Forelimb muscle (tissue), 1 donor: ENCODE measurements at regions not wholly inside any gene's neighbourhood (a gene's known extent, or its start where the extent isn't known, plus 50 kb on each side); places are given as distances from the start of the nearest gene placed in this dataset.
A peak's percentile ranks its signal among the peaks of the same experiment; 100 is the strongest.

ENCODE experiments used
- DNase-seq: peaks from one replicate; pipeline ENCODE4 v3.0.0-alpha.2; 2013; ENCODE audit warnings: low read depth

DNA sequence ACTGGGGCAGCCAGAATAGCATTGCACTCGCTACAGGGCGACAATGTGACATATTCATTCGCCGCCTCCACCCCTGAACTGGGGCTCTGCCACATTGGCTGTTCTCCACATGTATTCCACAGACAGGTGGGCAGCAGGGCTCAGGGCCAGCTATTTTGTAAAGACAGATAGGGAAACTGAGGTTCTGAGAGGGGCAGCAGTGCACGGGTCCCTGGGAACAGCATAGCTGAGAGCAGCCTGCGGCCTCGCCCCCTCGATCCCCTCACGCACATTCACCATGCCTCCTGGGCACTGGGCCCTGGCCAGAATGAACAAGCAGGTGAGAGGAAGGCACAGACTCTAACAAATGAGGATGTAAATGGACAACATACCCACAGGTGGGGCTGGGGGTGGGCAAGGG is 75.0 kb upstream of the SPATA12 start:
- no peak for DNase-seq

- DNase-seq, result no peak
These were observed 77.0 kb upstream of the SPATA12 start for GRCh38 chr3:56983427-56983826.

GRCh38 chr3:56981445-56982230 is 78.8 kb upstream of the SPATA12 start:
- no peak for DNase-seq

- no peak for DNase-seq
These were observed 79.6 kb upstream of the SPATA12 start for GRCh38 chr3:56980798-56981390.

- no peak for DNase-seq
These were observed 80.2 kb upstream of the SPATA12 start for GRCh38 chr3:56980243-56980642.

DNA sequence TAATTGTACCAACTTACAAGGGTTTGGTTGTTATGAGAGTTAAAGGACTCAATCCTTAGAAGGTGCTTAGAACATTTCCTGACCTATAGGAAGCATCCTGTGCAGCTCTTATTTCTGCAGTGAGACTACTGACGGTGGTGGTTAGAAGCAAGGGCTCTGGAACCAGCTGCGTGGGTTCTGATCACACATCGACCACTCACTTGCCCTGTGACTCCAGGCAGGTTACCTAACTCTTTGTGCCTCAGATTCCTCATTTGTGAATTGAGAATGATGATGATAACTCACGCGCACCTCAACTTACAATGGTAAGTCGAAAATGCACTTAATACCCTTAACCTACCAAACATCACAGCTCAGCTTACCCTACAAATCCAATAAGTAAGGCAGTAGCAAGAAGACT is 80.7 kb upstream of the SPATA12 start:
- no peak for DNase-seq

- no peak for DNase-seq
These were observed 82.9 kb upstream of the SPATA12 start for GRCh38 chr3:56977561-56977889.

DNA sequence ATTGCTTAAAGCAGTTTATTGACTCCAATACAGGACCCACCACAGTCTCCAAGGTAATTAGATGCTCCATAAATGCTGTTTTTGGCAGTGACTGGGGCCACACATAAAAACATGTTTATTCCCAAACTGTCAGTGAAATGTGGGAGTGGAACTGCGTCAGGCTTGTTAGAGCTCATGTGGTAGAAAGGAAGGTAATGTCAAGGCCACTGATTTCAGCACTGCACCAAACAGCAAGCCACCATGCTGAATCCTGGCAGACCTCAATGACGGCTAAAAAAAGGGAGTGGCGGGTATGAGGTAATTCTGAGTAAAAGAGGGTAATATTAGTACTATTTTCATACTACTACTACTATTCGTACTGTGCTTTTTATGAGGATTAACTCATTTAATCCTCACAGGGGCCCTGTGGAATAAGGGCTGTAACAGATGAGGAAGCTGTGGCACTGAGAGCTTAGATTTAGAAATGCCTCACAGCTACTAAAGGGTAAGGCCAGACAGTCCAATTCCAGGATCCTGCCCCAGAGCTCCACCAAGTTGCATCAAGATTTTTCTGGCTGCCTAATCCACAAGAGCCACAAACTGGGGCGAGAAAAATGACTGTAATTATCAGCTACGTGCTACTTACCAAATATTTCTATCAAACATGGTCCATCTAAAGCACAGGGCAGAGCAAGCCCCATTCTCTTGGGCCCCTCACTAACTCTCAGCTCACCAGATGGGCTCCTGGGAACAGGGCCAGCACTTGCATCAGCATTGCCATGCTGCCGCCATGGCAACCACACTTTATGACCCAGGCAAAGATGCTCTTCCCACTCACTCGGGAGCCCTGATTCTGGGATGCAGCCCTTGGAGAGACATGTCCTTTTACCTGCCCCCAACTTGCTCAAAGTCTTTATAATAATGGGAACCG is 83.6 kb upstream of the SPATA12 start:
- no peak for DNase-seq

DNA sequence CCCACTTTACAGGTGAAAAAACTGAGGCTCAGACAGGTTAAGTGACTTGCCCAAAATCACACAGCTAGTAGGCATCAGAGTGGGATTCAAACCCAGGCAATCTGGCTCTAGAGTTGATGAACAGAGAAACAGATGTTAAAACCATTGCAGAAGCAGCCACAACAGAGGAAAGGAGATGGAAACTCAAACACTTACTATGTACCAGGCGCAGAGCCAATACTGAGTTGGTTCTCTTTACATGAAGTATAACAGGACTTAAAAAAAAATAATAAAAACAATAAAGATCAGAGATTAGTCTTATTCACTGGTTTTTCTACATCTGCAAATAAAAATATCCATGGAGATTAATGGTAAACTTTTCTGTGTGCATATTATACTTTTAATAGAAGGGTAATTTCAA is 84.9 kb upstream of the SPATA12 start:
- peak; percentile 35 for DNase-seq

GRCh38 chr3:56974247-56974930 is 86.1 kb upstream of the SPATA12 start:
- DNase-seq, result no peak

GRCh38 chr3:56971816-56972215 is 88.6 kb upstream of the SPATA12 start:
- DNase-seq, result no peak

DNA sequence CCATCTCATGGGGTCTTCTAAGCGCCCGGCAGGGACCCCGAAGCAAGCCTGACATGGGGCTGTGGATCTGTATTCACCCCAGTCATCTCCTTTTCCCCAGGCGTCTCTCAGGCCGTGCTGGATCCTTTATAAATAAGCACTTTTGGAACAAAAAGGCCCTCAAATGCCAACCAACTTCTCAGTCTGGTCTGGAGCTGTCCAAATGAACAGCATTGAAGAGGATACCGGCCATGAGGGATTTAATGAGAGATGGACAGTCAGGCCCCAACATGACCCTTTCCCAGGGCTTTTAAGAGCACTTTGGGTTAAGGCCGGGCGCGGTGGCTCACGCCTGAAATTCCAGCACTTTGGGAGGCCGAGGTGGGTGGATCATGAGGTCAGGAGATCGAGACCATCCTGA is 89.2 kb upstream of the SPATA12 start:
- no peak for DNase-seq

- no peak for DNase-seq
These were observed 90.0 kb upstream of the SPATA12 start for GRCh38 chr3:56970461-56970879.

- no peak for DNase-seq
These were observed 90.6 kb upstream of the SPATA12 start for GRCh38 chr3:56969851-56970250.

GRCh38 chr3:56966509-56966908 is 94.0 kb upstream of the SPATA12 start:
- no peak for DNase-seq

GRCh38 chr3:56966104-56966503 is 94.4 kb upstream of the SPATA12 start:
- DNase-seq, result no peak

GRCh38 chr3:56962922-56963321 is 97.5 kb upstream of the SPATA12 start:
- no peak for DNase-seq

DNA sequence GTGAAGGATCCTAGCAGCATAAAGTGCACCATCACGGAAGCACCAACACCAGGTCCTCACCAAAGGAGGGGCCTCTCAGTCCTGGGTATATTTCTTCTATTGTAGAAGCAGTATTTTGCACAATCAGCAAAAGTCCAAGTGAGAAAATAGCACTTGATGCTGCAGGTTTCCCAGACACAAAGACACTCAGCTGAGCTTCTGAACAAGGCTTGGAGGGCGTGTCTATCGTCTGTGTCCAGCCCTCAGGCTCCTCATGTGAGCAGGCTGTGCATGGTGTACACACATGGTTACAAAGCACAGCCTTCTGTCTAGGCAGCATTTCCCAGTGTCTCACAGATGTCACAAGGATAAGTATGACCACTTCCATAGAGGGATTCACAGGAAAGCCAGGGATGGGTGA is 98.3 kb upstream of the SPATA12 start:
- DNase-seq, result no peak

DNA sequence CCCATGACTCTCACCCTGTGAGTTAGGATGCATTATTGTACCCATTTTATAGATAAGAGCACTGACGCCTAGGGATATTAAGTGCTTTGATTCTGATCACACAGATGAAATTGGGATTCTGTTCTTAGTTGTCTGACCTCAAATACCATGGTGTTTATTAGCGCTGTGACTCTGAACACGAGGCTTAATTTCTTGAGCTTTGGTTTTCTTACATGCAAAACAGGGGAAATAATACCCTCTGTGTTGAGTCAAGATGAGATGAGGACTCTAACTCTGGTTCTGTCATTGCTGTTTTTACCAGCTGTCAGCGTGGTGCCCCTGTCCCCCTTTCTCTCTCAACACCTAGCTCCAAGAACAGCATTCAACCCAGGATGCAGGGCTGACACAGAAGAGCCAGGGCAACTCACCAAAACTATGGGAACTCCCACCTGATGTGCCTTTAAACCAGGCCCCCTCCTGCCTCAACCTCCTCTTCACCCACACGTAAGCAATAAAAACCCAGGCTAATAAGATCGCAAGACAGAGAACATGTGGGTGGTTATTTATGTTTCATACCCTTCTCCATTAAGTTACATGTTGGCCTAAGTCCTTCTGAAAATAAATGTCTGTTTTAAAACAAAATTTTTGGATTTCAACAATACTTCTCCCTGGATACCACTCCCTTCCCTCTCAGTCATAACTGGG is 100.1 kb upstream of the SPATA12 start:
- no peak for DNase-seq

DNA sequence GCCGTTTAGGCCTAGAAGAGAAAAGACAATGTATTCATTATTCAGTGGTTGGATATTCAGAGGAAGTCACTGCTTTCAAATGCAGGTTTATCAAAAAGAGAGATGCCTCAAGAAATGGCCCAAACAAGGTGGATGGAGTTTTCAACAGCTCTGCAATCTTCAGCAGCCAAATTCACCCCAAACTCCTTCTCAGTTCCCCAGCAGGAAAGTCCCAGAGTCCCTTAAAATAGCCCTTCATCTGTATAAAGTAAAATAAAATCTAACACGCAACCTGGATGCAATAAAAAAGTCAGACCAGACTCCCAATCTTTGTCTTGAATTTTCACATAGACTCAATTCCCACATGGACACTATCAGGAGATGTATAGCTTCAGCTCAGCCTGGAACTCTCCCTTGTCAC is 101.6 kb upstream of the SPATA12 start:
- no peak for DNase-seq

GRCh38 chr3:56957522-56957921 is 102.9 kb upstream of the SPATA12 start:
- no peak for DNase-seq

DNA sequence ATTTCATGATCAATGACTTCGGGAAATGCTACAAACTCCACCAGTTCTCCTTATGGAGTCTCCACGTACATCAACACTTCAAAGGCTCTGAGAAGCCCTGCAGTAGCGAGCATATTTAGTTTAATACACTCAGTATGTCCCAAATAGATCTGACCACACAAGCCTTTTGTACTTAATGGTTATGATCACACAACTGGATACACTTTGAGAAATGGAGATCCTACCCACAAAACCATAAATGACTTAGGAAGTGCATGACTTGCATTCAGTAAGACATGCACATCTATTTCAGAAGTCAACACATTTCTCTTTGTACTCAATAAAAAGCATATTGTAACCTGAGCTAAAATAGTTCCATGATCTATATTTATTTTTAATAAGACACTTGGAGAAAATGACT is 103.6 kb upstream of the SPATA12 start:
- DNase-seq, result no peak
